ENCODE measurements at regions not wholly inside any gene's neighbourhood (a gene's known extent, or its start where the extent isn't known, plus 50 kb on each side); places are given as distances from the start of the nearest gene placed in this dataset.
"Not testable (repeated sequence)": the region's sequence is repeated elsewhere in the genome, so short reads cannot be mapped to it uniquely, and the experiment has no call there.

DNA sequence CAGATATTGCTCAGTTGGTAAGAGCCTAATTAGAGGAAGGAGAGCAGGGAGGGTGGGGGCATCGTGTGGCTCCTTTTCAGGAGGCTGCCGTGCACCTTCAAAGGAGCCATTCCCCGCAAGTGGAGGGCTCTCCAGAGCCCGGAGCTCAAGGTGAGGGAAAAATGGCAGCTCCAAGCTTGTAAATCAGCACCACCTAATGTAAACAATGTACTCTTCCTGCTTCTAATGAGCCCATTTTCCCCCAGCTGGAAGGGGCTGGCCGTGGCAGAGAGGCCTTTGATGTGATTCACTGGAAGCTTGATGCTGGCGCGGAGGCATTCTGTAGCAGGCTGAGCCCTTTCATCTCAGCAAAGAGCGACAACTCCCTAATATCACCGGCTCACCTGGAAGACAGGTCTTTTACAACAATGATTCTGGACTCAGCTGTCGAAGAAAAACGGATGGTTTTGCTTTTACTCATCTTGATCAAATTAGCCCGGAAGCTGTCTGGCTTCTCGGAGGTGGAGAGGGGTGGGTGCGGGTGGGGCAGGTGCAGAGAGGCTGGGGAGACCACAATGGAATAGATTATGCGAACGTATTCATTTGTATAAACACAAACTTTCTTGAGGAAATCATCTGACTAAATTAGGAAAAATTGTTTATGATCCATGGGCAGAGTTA, 112.5 kb downstream of the RRAGC start:
- no peak for DNase-seq

- no peak for DNase-seq
These were observed 113.1 kb downstream of the RRAGC start for GRCh38 chr1:38746402-38746935.

- DNase-seq = no peak
These were observed 113.8 kb downstream of the RRAGC start for GRCh38 chr1:38745476-38746401.

GRCh38 chr1:38744452-38745350, 114.9 kb downstream of the RRAGC start:
- no peak for DNase-seq

GRCh38 chr1:38743184-38743583, 116.4 kb downstream of the RRAGC start:
- DNase-seq = no peak

- DNase-seq = no peak
These were observed 118.2 kb downstream of the RRAGC start for GRCh38 chr1:38741341-38741740.

GRCh38 chr1:38740487-38740886, 119.1 kb downstream of the RRAGC start:
- DNase-seq = no peak

- no peak for DNase-seq
These were observed 121.4 kb downstream of the RRAGC start for GRCh38 chr1:38738207-38738606.

DNA sequence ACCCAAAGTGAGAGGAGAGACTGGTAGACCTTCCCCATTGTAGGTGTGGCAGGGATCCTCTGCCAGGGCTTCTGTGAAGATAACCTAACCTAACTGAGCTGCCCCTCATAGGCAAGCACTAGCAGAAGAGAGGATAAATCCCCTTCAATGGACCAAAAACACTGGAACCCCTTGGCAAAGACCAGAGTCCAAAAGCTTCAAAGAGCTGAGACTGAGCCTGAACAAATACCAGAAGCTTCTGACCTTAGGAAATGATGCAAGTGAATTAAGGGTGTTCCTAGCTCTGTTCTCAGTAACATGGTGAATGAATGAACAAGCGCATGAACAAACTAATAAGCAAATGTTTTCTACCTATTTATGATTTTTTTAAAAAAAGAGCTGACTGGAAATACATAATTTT, 123.2 kb downstream of the RRAGC start:
- no peak for DNase-seq

DNA sequence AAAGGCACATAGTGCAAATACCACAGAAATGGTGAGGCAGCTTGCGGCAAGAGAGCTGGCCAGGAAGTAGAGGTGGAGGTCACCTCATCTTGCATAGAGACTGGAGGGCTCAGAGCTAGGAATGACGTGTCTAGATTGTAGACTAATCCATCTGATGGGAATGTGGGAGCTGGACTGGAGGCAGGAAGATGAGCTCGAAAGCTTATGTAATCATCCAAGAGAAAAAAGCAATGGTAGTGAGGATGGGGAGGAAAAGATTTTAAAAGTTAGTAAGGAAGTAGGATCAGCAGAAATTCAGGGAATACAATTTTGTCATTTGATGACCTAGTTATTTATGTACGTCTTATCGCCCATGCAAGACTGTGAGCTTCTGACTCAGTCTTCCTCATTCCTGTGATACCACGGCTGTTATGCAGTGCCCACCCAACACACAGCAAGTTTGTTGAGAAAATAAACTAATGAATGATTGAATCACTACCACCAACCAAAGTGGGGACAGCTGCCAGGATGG, 123.9 kb downstream of the RRAGC start:
- no peak for DNase-seq

DNA sequence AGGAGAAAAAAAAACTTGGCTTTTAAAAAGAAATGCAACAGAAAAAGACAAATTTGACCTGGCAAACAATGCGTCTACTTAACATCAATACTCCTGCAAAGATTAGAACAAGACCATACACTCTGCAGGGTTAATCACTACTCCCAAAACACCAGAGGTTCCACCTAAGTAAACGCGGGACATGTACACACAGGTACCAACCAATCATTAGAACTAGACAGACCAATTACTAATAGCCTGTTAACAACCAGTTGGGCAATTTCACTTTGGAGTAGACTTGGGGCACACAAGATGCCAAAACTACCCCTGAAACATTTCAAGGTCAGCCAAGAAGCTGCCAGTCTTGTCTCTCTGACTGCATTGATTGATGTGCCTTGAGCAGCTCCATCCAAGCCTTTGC, 125.8 kb downstream of the RRAGC start:
- DNase-seq = no peak

DNA sequence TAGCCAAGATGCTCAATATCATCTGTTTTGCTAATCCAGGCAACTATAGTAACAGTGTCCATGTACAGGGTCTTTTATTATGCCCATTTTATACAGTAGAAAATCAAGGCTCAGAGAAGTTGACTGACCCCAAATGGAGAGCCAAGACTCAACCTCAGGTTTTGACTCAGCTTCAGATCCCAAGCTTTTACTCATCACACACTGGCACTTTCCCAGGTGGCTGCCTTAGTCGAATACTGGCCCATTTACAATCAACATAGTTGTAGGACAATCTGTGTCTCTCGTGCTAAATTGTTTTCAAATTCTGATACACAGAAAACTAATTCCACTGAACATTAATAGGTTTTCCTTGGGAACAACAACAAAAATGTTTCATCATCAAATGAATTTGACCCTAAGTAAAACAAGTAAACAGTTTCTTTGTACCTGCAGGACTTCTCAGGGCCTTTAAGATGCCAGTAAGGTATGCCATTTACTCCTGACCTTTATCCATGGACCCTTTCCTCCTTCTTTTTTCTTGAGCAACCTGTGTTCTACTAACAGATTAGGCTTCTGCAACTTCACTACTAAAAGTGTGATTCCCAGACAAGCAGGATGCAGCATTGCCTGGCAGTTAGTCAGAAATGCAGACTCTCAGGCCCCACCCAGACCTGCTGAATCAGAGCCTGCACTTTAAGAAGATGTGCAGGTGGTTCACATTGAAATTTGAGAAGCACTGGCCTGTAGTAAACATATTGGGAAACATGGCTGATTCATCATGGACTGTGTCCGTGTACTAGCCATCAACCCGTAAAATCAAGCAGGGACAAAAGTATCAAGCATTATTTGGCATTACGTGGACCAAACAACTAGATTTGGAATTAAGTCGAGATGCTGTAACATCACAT, 128.8 kb downstream of the RRAGC start:
- no peak for DNase-seq

DNA sequence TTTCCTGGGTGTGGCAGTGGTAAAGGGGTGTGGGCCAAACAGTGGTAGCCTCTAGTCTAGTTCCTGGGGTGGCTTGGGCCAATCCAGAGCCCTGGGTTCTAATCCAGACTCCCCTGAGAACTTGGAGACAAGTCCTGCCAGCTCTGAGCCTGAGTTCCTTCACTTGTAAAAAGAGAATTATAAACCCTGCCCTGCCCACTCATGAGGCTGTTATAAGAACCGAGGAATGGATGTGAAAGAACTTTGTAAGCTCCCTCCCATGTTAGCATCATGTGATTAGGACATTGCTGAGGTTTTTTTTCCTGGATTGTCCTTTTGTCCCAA, 131.0 kb downstream of the RRAGC start:
- DNase-seq = no peak

GRCh38 chr1:38727684-38728584, 131.6 kb downstream of the RRAGC start:
- no peak for DNase-seq

DNA sequence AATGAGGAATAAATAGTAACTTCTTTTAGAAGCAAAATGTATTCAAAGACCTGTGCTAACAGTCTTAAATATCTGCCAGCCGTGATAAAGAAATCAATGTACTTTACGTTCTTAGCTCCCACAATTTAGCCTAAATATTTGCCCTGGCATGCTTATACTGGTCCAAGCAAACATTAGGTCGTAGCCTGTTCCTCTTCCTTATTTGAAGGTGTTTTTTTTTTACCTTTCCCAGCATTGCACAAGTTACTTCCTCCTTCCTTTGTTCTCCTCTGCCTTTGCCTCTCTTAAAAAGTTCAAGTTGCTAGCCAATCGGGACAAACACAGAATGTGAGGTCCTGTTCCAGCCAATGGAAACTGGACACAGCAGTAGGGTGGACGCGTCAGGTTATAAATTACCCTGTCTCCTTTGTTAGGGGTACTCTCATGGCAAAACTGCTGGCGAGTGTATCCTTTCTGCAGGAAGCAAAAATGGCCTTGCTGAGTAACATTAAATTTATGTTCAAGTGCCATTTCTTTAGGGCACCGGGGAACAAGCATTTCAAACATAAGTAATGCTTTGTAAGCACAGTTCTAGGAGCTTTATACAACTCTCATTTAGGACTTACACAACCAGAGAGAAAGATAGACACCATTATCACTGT, 134.1 kb downstream of the RRAGC start:
- DNase-seq = not testable (repeated sequence)

- DNase-seq = no peak
These were observed 135.1 kb downstream of the RRAGC start for GRCh38 chr1:38724160-38725131.

DNA sequence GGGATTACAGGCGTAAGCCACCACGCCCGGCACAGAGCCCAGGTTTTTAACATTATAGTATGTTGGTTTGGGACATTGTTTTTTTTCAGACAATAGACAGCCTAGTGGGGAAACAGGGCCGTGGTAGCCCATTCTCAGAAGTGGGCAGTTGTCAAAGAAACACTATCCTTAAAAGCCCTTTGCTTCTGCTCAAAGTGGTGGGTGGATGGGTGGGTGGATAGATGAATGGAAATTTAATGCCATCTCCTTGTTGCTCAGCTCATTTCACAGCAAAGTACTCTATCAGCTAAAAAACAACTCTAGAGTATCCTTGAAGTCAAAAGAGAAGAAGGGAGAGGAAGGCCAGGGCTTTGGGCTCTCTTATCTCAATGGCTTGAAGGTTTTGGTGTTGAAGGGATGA, 137.8 kb downstream of the RRAGC start:
- no peak for DNase-seq

DNA sequence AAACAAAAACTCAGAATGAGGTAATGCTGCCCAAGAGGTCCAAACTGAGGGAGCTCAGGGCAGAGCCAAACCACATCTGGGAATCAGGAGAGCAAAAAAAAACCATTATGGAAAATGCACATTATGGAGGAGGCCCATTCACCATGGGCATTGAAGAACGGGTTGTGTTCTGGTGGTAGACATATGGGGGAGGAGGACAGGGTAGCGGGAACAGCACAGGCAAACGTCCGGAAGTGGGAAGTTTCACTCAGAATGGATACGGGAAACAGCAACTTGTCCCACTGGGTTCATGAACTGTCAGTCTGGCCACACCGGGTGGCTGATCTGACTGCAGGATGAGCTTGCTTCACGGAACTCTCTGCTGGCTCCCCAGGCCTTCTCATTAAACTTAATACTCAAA, 139.7 kb downstream of the RRAGC start:
- DNase-seq = no peak

DNA sequence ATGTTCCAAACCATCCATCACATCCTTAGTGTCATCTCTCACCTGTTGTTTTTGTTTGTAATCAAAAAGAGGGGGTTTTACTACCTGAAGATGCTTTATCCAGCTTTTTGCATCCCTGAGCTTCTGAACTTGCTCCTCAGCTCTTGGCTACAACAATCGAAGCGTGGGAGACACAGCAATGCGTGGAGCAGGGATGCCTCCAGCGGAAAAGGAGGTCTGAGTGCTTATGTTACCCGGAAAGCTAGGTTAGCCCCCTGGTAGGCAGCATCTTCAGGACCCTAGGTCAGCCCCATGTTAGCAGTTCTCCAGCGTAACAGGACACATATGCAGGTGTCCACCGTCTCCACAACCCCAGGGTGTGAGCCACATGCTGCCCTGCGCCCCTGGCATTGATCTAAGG, 141.5 kb downstream of the RRAGC start:
- DNase-seq = no peak

Measured in inflammatory macrophage (primary cell).